Hepatocyte (in vitro differentiated cells): ENCODE measurements at regions not wholly inside any gene's neighbourhood (a gene's known extent, or its start where the extent isn't known, plus 50 kb on each side); places are given as distances from the start of the nearest gene placed in this dataset.

Experiments used
- DNase-seq: peaks from one replicate; pipeline ENCODE4 v3.0.0-alpha.2; 2016; ENCODE audit warnings: low spot score
- H2AFZ ChIP-seq: fragments of 200-600 bp; sonication (generic); 2 replicates; pipeline ENCODE4 v1.6.0; 2016; ENCODE audit warnings: antibody characterized with exemption, mild to moderate bottlenecking
- H3K27ac ChIP-seq: fragments of 200-600 bp; sonication (generic); 2 replicates; pipeline ENCODE4 v1.5.1; 2016; ENCODE audit warnings: mild to moderate bottlenecking
- H3K27me3 ChIP-seq: fragments of 200-600 bp; sonication (generic); 2 replicates; pipeline ENCODE4 v1.6.1; 2016
- H3K36me3 ChIP-seq: fragments of 200-600 bp; sonication (generic); replicated peaks from 2 replicates; pipeline ENCODE4 v1.5.1; 2016; ENCODE audit warnings: low read depth; ENCODE audit not compliant: insufficient read depth
- H3K4me1 ChIP-seq: fragments of 200-600 bp; sonication (generic); 2 replicates; pipeline ENCODE4 v1.5.1; 2016; ENCODE audit warnings: mild to moderate bottlenecking, moderate library complexity; ENCODE audit not compliant: insufficient read depth
- H3K4me2 ChIP-seq: fragments of 200-600 bp; sonication (generic); 2 replicates; pipeline ENCODE4 v1.6.0; 2016
- H3K4me3 ChIP-seq: fragments of 200-600 bp; sonication (generic); 2 replicates; pipeline ENCODE4 v1.5.1; 2016; ENCODE audit warnings: mild to moderate bottlenecking
- H3K79me2 ChIP-seq: fragments of 200-600 bp; sonication (generic); 2 replicates; pipeline ENCODE4 v1.6.0; 2017; ENCODE audit warnings: mild to moderate bottlenecking
- H3K9me2 ChIP-seq: fragments of 200-600 bp; sonication (generic); replicated peaks from 2 replicates; pipeline ENCODE4 v1.6.0; 2017; ENCODE audit warnings: mild to moderate bottlenecking; ENCODE audit not compliant: insufficient read depth
- H3K9me3 ChIP-seq: fragments of 200-600 bp; sonication (generic); 2 replicates; pipeline ENCODE4 v1.5.1; 2016; ENCODE audit warnings: low read depth, mild to moderate bottlenecking
- H4K20me1 ChIP-seq: fragments of 200-600 bp; sonication (generic); 2 replicates; pipeline ENCODE4 v1.6.0; 2016; ENCODE audit warnings: mild to moderate bottlenecking; ENCODE audit not compliant: insufficient read depth, poor library complexity, severe bottlenecking
- EZH2 ChIP-seq: fragments of 200-600 bp; sonication (generic); IDR thresholded peaks from 2 replicates; pipeline ENCODE4 v1.6.1; 2016; ENCODE audit warnings: antibody characterized with exemption, mild to moderate bottlenecking, borderline replicate concordance
- EZH2phosphoT487 ChIP-seq: fragments of 200-600 bp; sonication (generic); IDR thresholded peaks from one replicate; pipeline ENCODE4 v1.6.1; 2018; ENCODE audit warnings: antibody characterized with exemption, mild to moderate bottlenecking, low read depth, moderate library complexity; ENCODE audit not compliant: unreplicated experiment, severe bottlenecking
- WGBS: methylation state at CpG from one replicate; pipeline ENCODE4 v1.1.6; 2016; ENCODE audit warnings: low lambda C conversion rate; ENCODE audit errors: missing lambda C conversion rate; 5-methylcytosine and 5-hydroxymethylcytosine counted together
- TF ChIP-seq, protein P1 (sequence below): fragments of 200-600 bp; sonication (generic); IDR thresholded peaks from 2 replicates; pipeline ENCODE4 v1.5.1; 2016; ENCODE audit warnings: antibody characterized with exemption, mild to moderate bottlenecking; ENCODE audit not compliant: poor library complexity

DNA sequence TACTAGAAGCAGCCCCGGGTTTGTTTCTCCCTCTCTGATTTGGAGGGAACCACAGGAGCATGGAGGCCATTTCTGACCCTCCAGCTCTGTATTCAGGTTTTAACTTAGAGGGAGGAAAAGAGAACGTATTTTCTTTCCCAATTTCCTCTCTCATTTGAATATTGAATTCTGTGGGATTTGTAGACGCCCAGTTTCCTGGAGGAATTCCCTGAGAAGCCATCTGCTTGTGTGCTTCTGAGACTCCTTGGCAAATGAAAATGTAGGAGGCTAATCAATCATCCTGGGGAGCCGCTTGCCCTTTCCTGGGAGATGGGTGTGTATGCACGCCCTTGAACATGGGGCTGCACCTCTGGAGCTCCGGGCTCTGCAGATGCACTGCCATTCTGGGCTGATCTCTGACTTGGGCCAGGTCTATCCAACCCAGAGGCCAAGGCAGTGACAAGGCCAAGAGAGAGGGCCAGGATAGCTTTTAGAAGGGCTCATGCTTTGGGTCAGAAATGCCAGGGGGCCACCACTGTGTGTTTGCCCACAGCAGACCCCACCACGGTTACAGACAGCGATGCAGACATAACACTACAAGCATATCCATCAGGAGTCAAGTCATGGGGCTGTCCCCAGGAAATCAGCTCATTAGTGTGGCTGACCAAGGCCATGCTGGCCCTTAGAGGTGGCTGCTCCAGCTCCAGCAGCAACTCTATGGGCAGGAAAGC, 174.5 kb downstream of the C5orf15 start:
- Histone ChIP-seq H3K27ac (no peak overlapping the region), H3K79me2 (no peaks in the 10 kb centered on the region), H3K9me3 (no peaks in the 10 kb centered on the region), H3K4me1 (peaks cover 3% of the 10 kb centered on the region), H3K27me3 (no peaks in the 10 kb centered on the region), H2AFZ (no peak overlapping the region), H3K4me2 (no peak overlapping the region), H4K20me1 (no peaks in the 10 kb centered on the region), H3K36me3 (no peaks in the 10 kb centered on the region), H3K9me2 (no peaks in the 10 kb centered on the region), H3K4me3 (no peak overlapping the region)
- no peak for DNase-seq
- 92% methylated on average over 8 of the region's 8 CpGs for WGBS
- TF ChIP-seq EZH2 (no peak), EZH2phosphoT487 (no peak)
- TF ChIP-seq, protein P1, sequence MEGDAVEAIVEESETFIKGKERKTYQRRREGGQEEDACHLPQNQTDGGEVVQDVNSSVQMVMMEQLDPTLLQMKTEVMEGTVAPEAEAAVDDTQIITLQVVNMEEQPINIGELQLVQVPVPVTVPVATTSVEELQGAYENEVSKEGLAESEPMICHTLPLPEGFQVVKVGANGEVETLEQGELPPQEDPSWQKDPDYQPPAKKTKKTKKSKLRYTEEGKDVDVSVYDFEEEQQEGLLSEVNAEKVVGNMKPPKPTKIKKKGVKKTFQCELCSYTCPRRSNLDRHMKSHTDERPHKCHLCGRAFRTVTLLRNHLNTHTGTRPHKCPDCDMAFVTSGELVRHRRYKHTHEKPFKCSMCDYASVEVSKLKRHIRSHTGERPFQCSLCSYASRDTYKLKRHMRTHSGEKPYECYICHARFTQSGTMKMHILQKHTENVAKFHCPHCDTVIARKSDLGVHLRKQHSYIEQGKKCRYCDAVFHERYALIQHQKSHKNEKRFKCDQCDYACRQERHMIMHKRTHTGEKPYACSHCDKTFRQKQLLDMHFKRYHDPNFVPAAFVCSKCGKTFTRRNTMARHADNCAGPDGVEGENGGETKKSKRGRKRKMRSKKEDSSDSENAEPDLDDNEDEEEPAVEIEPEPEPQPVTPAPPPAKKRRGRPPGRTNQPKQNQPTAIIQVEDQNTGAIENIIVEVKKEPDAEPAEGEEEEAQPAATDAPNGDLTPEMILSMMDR: no peak

DNA sequence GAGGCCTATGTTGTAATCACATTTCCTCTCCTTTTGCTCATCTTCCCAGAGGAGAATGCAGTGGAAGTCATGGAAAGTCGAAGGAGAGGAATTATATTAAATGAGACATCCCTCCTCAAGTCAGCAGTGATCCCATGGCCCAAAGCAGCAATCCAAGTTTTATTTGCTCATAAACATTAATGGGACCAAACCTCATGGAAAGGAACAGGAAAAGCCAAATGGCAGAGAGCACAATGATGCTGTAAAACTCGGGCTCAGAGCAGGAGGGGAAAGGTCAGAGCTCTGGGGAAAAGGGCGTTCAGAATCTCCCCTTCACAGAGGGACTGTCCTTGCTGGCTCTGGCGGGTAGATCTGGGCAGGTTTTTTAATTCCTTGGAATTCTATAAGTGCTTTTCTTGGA, 175.8 kb downstream of the C5orf15 start:
- H3K4me3 ChIP-seq: no peak overlapping the region
- TF ChIP-seq, protein P1: no peak
- no peak for TF ChIP-seq EZH2
- no peak for TF ChIP-seq EZH2phosphoT487

DNA sequence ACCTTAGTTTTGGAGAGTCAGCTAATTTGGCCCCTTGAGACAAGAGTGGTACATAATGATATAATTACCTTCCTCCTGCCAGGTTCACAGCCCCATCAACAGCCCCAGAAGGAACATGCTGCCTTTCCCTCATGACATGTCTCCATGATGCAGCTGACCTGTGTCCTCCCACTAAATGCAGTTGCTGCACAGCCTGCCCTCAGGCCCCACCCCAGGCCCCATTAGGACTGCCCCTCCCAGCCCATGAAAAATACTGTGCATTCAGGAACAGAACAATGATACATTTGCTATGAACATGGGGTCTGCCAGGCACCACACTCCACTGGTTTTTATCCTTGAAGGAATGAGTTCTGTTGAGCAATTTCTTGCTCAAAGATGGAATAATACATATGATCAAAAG, 176.4 kb downstream of the C5orf15 start:
- TF ChIP-seq EZH2phosphoT487 (no peak), EZH2 (no peak)
- TF ChIP-seq, protein P1: no peak
- Histone ChIP-seq H3K4me3 (no peak overlapping the region), H2AFZ (no peak overlapping the region), H3K9me3 (no peaks in the 10 kb centered on the region), H3K27me3 (no peaks in the 10 kb centered on the region), H3K4me1 (peaks cover 3% of the 10 kb centered on the region), H3K79me2 (no peaks in the 10 kb centered on the region), H3K4me2 (no peak overlapping the region), H3K9me2 (no peaks in the 10 kb centered on the region), H3K27ac (no peak overlapping the region), H4K20me1 (no peaks in the 10 kb centered on the region), H3K36me3 (no peaks in the 10 kb centered on the region)
- no peak for DNase-seq

More for the DNA sequence above, 175.8 kb downstream of the C5orf15 start:
- no peak for DNase-seq
- H3K27me3 ChIP-seq: no peaks in the 10 kb centered on the region
- no peak overlapping the region for H3K4me2 ChIP-seq
- no peaks in the 10 kb centered on the region for H3K9me3 ChIP-seq
- H3K36me3 ChIP-seq: no peaks in the 10 kb centered on the region
- H4K20me1 ChIP-seq: no peaks in the 10 kb centered on the region
- H2AFZ ChIP-seq: no peak overlapping the region
- H3K9me2 ChIP-seq: no peaks in the 10 kb centered on the region
- 57% methylated on average over 4 of the region's 4 CpGs for WGBS
- H3K4me1 ChIP-seq: peaks cover 3% of the 10 kb centered on the region
- H3K79me2 ChIP-seq: no peaks in the 10 kb centered on the region
- no peak overlapping the region for H3K27ac ChIP-seq
